Gastrocnemius medialis (tissue), 4 donors: ENCODE measurements at regions not wholly inside any gene's neighbourhood (a gene's known extent, or its start where the extent isn't known, plus 50 kb on each side); places are given as distances from the start of the nearest gene placed in this dataset.

ENCODE experiments used
- ATAC-seq, 2 donors: fragments of 150-250 bp; one replicate each; pipeline ENCODE4 v1.9.1; 2016
- DNase-seq, 2 donors: peaks; one replicate each; pipeline ENCODE4 v3.0.0-alpha.2; 2019
- H3K27ac ChIP-seq, 4 donors: fragments of 200-600 bp; sonication (generic); 1 replicate in 1 of 4; 2 replicates in 3 of 4; pipeline ENCODE4 v1.5.1; 2016 to 2018; ENCODE audit warnings: mild to moderate bottlenecking in 2 of 4, moderate library complexity in 1 of 4
- H3K27me3 ChIP-seq, 3 donors: fragments of 200-600 bp; sonication (generic) in 2 of 3; 1 replicate in 1 of 3; 2 replicates in 2 of 3; pipeline versions ENCODE4 v1.5.1 to v1.6.0; 2016 to 2019; ENCODE audit warnings: mild to moderate bottlenecking in 1 of 3, moderate library complexity in 1 of 3
- H3K36me3 ChIP-seq, 2 donors: fragments of 200-600 bp; sonication (generic) in 1 of 2; one replicate each; pipeline ENCODE4 v1.5.1; 2017 to 2018
- H3K4me1 ChIP-seq, 2 donors: fragments of 200-600 bp; sonication (generic) in 1 of 2; one replicate each; pipeline ENCODE4 v1.5.1; 2016 to 2017; ENCODE audit warnings: mild to moderate bottlenecking in 2 of 2
- H3K4me3 ChIP-seq, 4 donors: fragments of 200-600 bp; sonication (generic) in 3 of 4; 1 replicate in 1 of 4; 2 replicates in 3 of 4; pipeline ENCODE4 v1.5.1; 2016 to 2019; ENCODE audit warnings: mild to moderate bottlenecking in 2 of 4
- H3K9me3 ChIP-seq, 3 donors: fragments of 200-600 bp; sonication (generic) in 2 of 3; 1 replicate in 1 of 3; 2 replicates in 2 of 3; pipeline ENCODE4 v1.5.1; 2016 to 2019
- POLR2A ChIP-seq, 2 donors: fragments of 450-650 bp; IDR thresholded peaks; one replicate each; pipeline ENCODE4 v1.6.1; 2017; ENCODE audit warnings: antibody characterized with exemption in 2 of 2, mild to moderate bottlenecking in 2 of 2, moderate library complexity in 2 of 2
- in situ Hi-C, 4 donors: fragments of 200-750 bp; cut with MboI; loops; one replicate each; pipeline versions ENCODE4 v1.15.0 to v1.8.0; 2017; ENCODE audit warnings: low sequenced_read_pairs in 4 of 4
- intact Hi-C: fragments of 100-400 bp; cut with DNase I; formaldehyde crosslinking; loops from one replicate; pipeline ENCODE4 v1.15.1; 2023; ENCODE audit warnings: low total_unique reads
- TF ChIP-seq, protein P1 (sequence below), 5 experiments: fragments of 450-650 bp in 3 of 5; fragments of 200-600 bp in 2 of 5; sonication (generic) in 2 of 5; IDR thresholded peaks in 4 of 5; conservative IDR thresholded peaks in 1 of 5; 1 replicate in 4 of 5; 2 replicates in 1 of 5; pipeline ENCODE4 v1.5.1; 2016 to 2019; ENCODE audit warnings: antibody characterized with exemption in 5 of 5, mild to moderate bottlenecking in 3 of 5, moderate library complexity in 3 of 5

DNA sequence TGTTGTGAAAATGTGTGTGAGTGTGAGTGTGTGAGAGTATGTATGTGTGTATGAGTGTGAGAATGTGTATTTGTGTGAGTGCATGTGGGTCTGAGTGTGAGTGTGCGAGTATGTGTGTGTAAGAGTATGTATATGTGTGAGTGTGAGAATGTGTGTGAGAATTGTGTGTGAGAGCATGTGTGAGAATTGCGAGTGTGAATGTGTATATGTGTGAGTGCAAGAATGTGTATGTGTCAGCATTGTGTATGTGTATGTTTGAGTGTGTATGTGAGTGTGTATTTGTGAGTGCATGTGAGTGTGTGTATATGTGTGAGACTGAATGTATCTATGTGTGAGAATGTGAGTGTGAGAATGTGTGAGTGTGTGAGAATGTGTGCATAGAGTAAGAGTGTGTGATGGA, 72.0 kb upstream of the PCBD1 start:
- Histone ChIP-seq H3K27ac (no peak overlapping the region), H3K36me3 (no peaks in the 10 kb centered on the region), H3K4me1 (no peaks in the 10 kb centered on the region), H3K27me3 (peaks cover 0 to 2% (median 0%) of the 10 kb centered on the region in 3 donors), H3K9me3 (no peaks in the 10 kb centered on the region), H3K4me3 (no peak overlapping the region)
- no peak for ATAC-seq
- in situ Hi-C loops = no loop called here
- TF ChIP-seq, protein P1, sequence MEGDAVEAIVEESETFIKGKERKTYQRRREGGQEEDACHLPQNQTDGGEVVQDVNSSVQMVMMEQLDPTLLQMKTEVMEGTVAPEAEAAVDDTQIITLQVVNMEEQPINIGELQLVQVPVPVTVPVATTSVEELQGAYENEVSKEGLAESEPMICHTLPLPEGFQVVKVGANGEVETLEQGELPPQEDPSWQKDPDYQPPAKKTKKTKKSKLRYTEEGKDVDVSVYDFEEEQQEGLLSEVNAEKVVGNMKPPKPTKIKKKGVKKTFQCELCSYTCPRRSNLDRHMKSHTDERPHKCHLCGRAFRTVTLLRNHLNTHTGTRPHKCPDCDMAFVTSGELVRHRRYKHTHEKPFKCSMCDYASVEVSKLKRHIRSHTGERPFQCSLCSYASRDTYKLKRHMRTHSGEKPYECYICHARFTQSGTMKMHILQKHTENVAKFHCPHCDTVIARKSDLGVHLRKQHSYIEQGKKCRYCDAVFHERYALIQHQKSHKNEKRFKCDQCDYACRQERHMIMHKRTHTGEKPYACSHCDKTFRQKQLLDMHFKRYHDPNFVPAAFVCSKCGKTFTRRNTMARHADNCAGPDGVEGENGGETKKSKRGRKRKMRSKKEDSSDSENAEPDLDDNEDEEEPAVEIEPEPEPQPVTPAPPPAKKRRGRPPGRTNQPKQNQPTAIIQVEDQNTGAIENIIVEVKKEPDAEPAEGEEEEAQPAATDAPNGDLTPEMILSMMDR (IDR thresholded peaks at IDR 0.05 in 4 of 5, conservative IDR thresholded peaks at IDR 0.05 in 1 of 5) = no peak
- TF ChIP-seq POLR2A (IDR thresholded peaks at IDR 0.05) = no peak
- DNase-seq = no peak
- intact Hi-C loops = no loop called here

DNA sequence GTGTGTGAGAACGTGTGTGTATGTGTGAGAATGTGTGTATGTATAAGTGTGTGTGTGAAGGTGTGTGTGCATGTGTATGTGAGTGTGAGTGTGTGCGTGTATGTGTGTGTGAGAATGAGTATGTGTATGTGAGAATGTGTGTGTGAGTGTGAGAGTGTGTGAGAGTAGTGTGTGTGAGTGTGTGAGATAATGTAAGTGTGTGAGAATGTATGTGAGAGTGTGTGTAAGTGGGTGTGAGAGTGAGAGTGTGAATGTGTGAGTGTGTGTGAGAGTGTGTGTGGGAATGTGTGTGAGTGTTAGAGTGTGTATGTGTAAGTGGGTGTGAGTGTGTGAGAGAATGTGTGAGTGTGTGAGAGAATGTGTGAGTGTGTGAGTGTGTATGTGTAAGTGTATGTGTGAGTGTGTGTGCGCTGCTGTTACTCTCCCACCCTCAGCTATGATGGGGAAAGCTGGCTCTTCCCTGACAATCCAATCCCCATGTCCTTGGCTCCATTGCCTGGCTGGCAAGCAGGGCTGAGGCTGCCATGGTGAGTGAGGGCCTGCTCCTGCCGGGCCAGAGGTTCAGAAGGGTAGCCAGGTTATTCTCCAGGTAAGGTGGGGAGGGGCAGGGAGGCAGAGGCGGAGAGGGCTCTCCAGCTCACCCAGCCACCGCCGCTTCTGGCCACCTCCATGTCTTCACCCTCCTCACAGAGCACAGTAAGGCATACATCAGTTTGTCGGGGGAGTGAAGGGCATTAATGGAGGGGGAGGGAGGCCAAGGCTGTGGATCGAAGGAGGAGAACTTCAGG, 72.6 kb upstream of the PCBD1 start:
- Histone ChIP-seq H3K36me3 (no peaks in the 10 kb centered on the region), H3K4me3 (no peak overlapping the region), H3K4me1 (no peaks in the 10 kb centered on the region), H3K27ac (no peak overlapping the region), H3K9me3 (no peaks in the 10 kb centered on the region), H3K27me3 (peaks cover 0 to 2% (median 0%) of the 10 kb centered on the region in 3 donors)
- TF ChIP-seq, protein P1 (IDR thresholded peaks at IDR 0.05 in 4 of 5, conservative IDR thresholded peaks at IDR 0.05 in 1 of 5) = no peak
- TF ChIP-seq POLR2A (IDR thresholded peaks at IDR 0.05) = no peak
- DNase-seq = no peak
- intact Hi-C loops = no loop called here
- no peak for ATAC-seq
- in situ Hi-C loops = no loop called here

- TF ChIP-seq, protein P1 (IDR thresholded peaks at IDR 0.05 in 4 of 5, conservative IDR thresholded peaks at IDR 0.05 in 1 of 5) = no peak
- no peak for TF ChIP-seq POLR2A (IDR thresholded peaks at IDR 0.05)
- intact Hi-C loops = no loop called here
These were observed 74.3 kb upstream of the PCBD1 start for GRCh38 chr10:70962686-70963085.

DNA sequence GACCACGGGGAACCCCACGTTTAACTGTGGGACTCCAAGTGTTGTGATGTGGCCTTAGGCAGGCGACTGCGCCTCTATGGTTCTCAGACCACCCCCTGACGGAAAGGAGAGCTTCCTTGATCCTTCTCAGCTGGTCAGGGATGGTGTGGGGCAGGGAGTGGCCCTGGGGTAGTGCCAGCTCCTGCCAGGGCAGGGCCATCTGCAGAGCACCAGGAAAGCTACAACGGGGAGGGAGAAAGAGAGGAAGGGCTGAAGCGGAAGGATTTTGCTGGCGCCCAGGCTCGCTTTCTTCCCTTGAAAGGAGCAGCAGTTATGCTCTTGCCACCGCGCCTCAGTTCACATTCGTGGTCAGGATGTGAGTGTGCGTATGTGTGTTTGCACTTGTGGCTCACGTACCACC, 74.9 kb upstream of the PCBD1 start:
- Histone ChIP-seq H3K27ac (no peak overlapping the region), H3K9me3 (no peaks in the 10 kb centered on the region), H3K27me3 (peaks cover 0 to 2% (median 0%) of the 10 kb centered on the region in 3 donors), H3K36me3 (no peaks in the 10 kb centered on the region), H3K4me1 (peaks cover 0 to 11% of the 10 kb centered on the region in 2 donors), H3K4me3 (no peak overlapping the region)
- in situ Hi-C loops = no loop called here
- ATAC-seq (no peak), DNase-seq (no peak)
- TF ChIP-seq, protein P1 (IDR thresholded peaks at IDR 0.05 in 4 of 5, conservative IDR thresholded peaks at IDR 0.05 in 1 of 5) = no peak
- TF ChIP-seq POLR2A (IDR thresholded peaks at IDR 0.05) = no peak
- intact Hi-C loops = no loop called here

More at GRCh38 chr10:70962686-70963085, 74.3 kb upstream of the PCBD1 start:
- no peak overlapping the region for H3K27ac ChIP-seq
- in situ Hi-C loops = no loop called here
- no peak overlapping the region for H3K4me3 ChIP-seq
- no peak for DNase-seq
- no peaks in the 10 kb centered on the region for H3K36me3 ChIP-seq
- no peaks in the 10 kb centered on the region for H3K9me3 ChIP-seq
- H3K4me1 ChIP-seq = peaks cover 0 to 8% of the 10 kb centered on the region in 2 donors
- ATAC-seq = no peak
- peaks cover 0 to 2% (median 0%) of the 10 kb centered on the region in 3 donors for H3K27me3 ChIP-seq
